Panc1 (cell line): ENCODE measurements at regions not wholly inside any gene's neighbourhood (a gene's known extent, or its start where the extent isn't known, plus 50 kb on each side); places are given as distances from the start of the nearest gene placed in this dataset.

Experiments used
- ATAC-seq: fragments of 200-7000 bp; cut with Tn5 transposase; 2 replicates; pipeline ENCODE4 v1.9.1; 2020; ENCODE audit warnings: mild to moderate bottlenecking, moderate library complexity
- BruUV-seq: library from RNA; stranded (reverse); fragments of 400-500 nt; replicated peaks from 2 replicates; lab custom pipeline; 2021; lab: Mats Ljungman, UMichigan
- CTCF ChIA-PET: fragments of 300-600 bp; sonication (Branson Sonifier 250); formaldehyde crosslinking; loops from one replicate; lab custom pipeline; 2022; ENCODE audit warnings: antibody characterized with exemption; lab: Charles Lee
- POLR2A ChIA-PET: fragments of 300-600 bp; sonication (Branson Sonifier 250); formaldehyde crosslinking; loops from one replicate; lab custom pipeline; 2022; ENCODE audit warnings: antibody characterized with exemption; lab: Charles Lee
- DNase-seq: peaks from one replicate; pipeline ENCODE4 v3.0.0-alpha.2; 2010; ENCODE audit warnings: low read depth, low spot score
- H3K27ac ChIP-seq: 2 replicates; pipeline ENCODE4 v1.5.1; 2011; ENCODE audit warnings: mild to moderate bottlenecking, low read length, inconsistent platforms
- H3K27me3 ChIP-seq: fragments of 200-500 bp; sonication (Bioruptor generic); 2 replicates; pipeline ENCODE4 v1.6.0; 2014; ENCODE audit warnings: low read length, inconsistent platforms; ENCODE audit not compliant: control insufficient read depth, insufficient read depth
- H3K36me3 ChIP-seq: fragments of 200-500 bp; sonication (Bioruptor generic); 2 replicates; pipeline ENCODE4 v1.5.1; 2014; ENCODE audit warnings: inconsistent platforms, mild to moderate bottlenecking, low read length, moderate library complexity; ENCODE audit not compliant: control insufficient read depth, insufficient read depth
- H3K4me1 ChIP-seq: 2 replicates; pipeline ENCODE4 v1.5.1; 2011; ENCODE audit warnings: inconsistent platforms, mild to moderate bottlenecking, low read length, moderate library complexity; ENCODE audit not compliant: control insufficient read depth, insufficient read depth
- H3K4me3 ChIP-seq, 2 experiments: 2 replicates each; pipeline ENCODE4 v1.5.1; 2011 to 2012; ENCODE audit warnings: low read depth in 2 of 2, low read length in 2 of 2, mild to moderate bottlenecking in 2 of 2, inconsistent platforms in 1 of 2, moderate library complexity in 1 of 2
- H3K9me3 ChIP-seq: fragments of 200-500 bp; sonication (Bioruptor generic); 2 replicates; pipeline ENCODE4 v1.5.1; 2014; ENCODE audit warnings: low read depth, mild to moderate bottlenecking, inconsistent platforms, low read length, moderate library complexity; ENCODE audit not compliant: control insufficient read depth, insufficient read depth
- CTCF ChIP-seq: fragments of 450-650 bp; IDR thresholded peaks from 2 replicates; pipeline ENCODE4 v1.5.1; 2017; ENCODE audit warnings: mild to moderate bottlenecking
- POLR2AphosphoS5 ChIP-seq: IDR thresholded peaks from 2 replicates; pipeline ENCODE4 v1.6.1; 2012; ENCODE audit warnings: mild to moderate bottlenecking, low read depth, low read length, moderate library complexity
- SIN3A ChIP-seq: IDR thresholded peaks from 2 replicates; pipeline ENCODE4 v1.6.1; 2012; ENCODE audit warnings: low read depth, mild to moderate bottlenecking, low read length, moderate library complexity, borderline replicate concordance; ENCODE audit not compliant: insufficient read depth
- TCF7L2 ChIP-seq: IDR thresholded peaks from 2 replicates; pipeline ENCODE4 v1.6.1; 2011; ENCODE audit warnings: mild to moderate bottlenecking, low read depth, low read length, inconsistent platforms
- in situ Hi-C: cut with HindIII; loops from 2 replicates; pipeline ENCODE4 v1.10.0; 2016; ENCODE audit warnings: low sequenced_read_pairs, low pct_unique_long_range_greater_than_20kb
- intact Hi-C: fragments of 100-400 bp; cut with micrococcal nuclease; formaldehyde crosslinking; loops from one replicate; pipeline ENCODE4 v1.10.0; 2022; ENCODE audit not compliant: unreplicated experiment
- TF ChIP-seq, protein P1 (sequence below), 2 experiments: IDR thresholded peaks; 2 replicates each; pipeline ENCODE4 v1.6.1; 2011 to 2012; ENCODE audit warnings: low read depth in 2 of 2, control low read depth in 1 of 2, low read length in 1 of 2, mild to moderate bottlenecking in 1 of 2, moderate library complexity in 1 of 2; ENCODE audit not compliant: insufficient read depth in 1 of 2

- H3K9me3 ChIP-seq: no peaks in the 10 kb centered on the region
- no peaks in the 10 kb centered on the region; the same call in 1 of the 2 replicates for H3K4me1 ChIP-seq
- H3K4me3 ChIP-seq: no peak overlapping the region
- POLR2A ChIA-PET: no interaction called here
- intact Hi-C loops: no loop called here
- TF ChIP-seq, protein P1, sequence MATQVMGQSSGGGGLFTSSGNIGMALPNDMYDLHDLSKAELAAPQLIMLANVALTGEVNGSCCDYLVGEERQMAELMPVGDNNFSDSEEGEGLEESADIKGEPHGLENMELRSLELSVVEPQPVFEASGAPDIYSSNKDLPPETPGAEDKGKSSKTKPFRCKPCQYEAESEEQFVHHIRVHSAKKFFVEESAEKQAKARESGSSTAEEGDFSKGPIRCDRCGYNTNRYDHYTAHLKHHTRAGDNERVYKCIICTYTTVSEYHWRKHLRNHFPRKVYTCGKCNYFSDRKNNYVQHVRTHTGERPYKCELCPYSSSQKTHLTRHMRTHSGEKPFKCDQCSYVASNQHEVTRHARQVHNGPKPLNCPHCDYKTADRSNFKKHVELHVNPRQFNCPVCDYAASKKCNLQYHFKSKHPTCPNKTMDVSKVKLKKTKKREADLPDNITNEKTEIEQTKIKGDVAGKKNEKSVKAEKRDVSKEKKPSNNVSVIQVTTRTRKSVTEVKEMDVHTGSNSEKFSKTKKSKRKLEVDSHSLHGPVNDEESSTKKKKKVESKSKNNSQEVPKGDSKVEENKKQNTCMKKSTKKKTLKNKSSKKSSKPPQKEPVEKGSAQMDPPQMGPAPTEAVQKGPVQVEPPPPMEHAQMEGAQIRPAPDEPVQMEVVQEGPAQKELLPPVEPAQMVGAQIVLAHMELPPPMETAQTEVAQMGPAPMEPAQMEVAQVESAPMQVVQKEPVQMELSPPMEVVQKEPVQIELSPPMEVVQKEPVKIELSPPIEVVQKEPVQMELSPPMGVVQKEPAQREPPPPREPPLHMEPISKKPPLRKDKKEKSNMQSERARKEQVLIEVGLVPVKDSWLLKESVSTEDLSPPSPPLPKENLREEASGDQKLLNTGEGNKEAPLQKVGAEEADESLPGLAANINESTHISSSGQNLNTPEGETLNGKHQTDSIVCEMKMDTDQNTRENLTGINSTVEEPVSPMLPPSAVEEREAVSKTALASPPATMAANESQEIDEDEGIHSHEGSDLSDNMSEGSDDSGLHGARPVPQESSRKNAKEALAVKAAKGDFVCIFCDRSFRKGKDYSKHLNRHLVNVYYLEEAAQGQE (IDR thresholded peaks at IDR 0.05; ENCODE audit: insufficient read depth in 1 of 2, low read depth in 2 of 2, low read length in 1 of 2): no peak
- TF ChIP-seq CTCF: no peak
- no peak for TF ChIP-seq SIN3A
- TF ChIP-seq TCF7L2: no peak
- TF ChIP-seq POLR2AphosphoS5: no peak
- DNase-seq (no peak), ATAC-seq (no peak)
- no TSS peak for BruUV-seq
- in situ Hi-C loops: no loop called here
- CTCF ChIA-PET: no interaction called here
- no peak overlapping the region for H3K27ac ChIP-seq
- no peaks in the 10 kb centered on the region for H3K36me3 ChIP-seq
- no peaks in the 10 kb centered on the region; the same call in 1 of the 2 replicates for H3K27me3 ChIP-seq
Observed at GRCh38 chr3:184652465-184652864, 59.4 kb downstream of the MAGEF1 start.

DNA sequence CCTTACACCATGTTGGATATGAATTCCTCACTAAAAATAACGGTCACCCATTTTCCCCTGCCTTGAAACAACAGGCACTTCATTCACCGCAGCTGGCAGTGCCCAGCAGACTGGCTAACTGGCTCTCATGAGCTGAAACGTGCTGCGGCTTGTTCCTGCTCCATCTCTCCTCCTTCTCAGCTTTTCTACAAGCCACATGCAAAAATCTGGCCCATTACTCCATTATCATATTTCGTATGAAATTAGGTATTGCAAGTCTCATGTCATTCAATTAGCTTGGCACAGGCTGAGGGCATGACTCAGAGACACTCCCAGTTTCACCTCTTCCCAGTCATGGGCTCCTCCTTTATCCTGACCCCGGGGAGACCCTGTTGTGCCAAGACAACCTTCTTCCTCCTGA, 60.0 kb downstream of the MAGEF1 start:
- no peak overlapping the region for H3K27ac ChIP-seq
- intact Hi-C loops: no loop called here

More for the DNA sequence above, 60.0 kb downstream of the MAGEF1 start:
- POLR2A ChIA-PET: interaction anchor here (0.5 kb wide), 1 partner anchor 668 kb away, joined by 4 read pairs; no protein-coding TSS in a partner anchor
- Histone ChIP-seq H3K9me3 (no peaks in the 10 kb centered on the region), H3K4me1 (no peaks in the 10 kb centered on the region; the same call in 1 of the 2 replicates), H3K36me3 (no peaks in the 10 kb centered on the region), H3K27me3 (no peaks in the 10 kb centered on the region; the same call in 1 of the 2 replicates), H3K4me3 (no peak overlapping the region)
- no TSS peak for BruUV-seq
- CTCF ChIA-PET: no interaction called here
- DNase-seq (no peak), ATAC-seq (no peak)
- in situ Hi-C loops: no loop called here
- TF ChIP-seq, protein P1 (IDR thresholded peaks at IDR 0.05; ENCODE audit: insufficient read depth in 1 of 2, low read depth in 2 of 2, low read length in 1 of 2): no peak
- TF ChIP-seq POLR2AphosphoS5: no peak
- no peak for TF ChIP-seq CTCF
- no peak for TF ChIP-seq SIN3A
- TF ChIP-seq TCF7L2: no peak
